GM19043 (cell line): ENCODE measurements at regions not wholly inside any gene's neighbourhood (a gene's known extent, or its start where the extent isn't known, plus 50 kb on each side); places are given as distances from the start of the nearest gene placed in this dataset.
"Not testable (repeated sequence)": the region's sequence is repeated elsewhere in the genome, so short reads cannot be mapped to it uniquely, and the experiment has no call there.

Source experiments
- ATAC-seq: cut with Tn5 transposase; IDR thresholded peaks from one replicate; pipeline ENCODE4 v1.9.1; 2021; ENCODE audit warnings: low read depth; ENCODE audit not compliant: unreplicated experiment

DNA sequence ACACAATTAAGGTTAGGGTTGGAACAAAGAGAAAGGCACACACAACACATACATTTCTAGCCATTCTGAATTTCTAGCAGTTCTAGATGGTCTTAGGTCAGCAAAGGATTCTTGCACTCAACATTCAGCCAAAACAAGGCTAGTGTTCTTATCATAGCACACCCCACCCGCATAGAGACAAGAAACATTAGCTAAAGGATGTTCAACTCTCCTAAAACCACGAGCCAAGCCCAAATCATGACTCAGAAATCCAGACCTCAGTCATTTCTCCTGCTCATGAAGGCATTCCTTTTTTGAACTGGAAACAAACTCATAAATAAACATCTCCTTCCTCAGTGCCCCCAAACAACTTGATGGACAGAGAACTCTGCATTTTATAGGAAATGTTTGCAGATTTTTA lies 293.0 kb upstream of the NOTCH2NLA start:
- not testable (repeated sequence) for ATAC-seq

DNA sequence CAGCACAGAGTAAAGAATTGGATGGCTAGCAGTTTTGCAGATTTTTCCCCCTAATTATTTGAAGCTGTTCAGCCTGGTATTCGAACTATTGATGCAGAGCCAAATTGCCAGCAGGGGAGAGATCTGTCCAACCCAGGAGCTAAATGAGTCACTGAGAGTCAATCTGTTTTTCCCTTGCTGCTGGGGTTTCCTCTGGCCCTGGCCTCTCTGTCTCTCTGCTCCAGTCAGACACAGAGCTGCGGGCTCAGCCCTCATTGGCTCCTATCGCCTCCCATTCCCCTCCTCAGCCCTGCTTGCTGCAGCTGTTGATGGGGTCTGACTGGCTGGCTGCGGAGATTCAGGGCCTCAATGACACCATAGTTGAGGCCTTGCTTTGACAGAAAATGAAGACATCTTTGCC lies 284.9 kb upstream of the NOTCH2NLA start:
- ATAC-seq, result not testable (repeated sequence)

DNA sequence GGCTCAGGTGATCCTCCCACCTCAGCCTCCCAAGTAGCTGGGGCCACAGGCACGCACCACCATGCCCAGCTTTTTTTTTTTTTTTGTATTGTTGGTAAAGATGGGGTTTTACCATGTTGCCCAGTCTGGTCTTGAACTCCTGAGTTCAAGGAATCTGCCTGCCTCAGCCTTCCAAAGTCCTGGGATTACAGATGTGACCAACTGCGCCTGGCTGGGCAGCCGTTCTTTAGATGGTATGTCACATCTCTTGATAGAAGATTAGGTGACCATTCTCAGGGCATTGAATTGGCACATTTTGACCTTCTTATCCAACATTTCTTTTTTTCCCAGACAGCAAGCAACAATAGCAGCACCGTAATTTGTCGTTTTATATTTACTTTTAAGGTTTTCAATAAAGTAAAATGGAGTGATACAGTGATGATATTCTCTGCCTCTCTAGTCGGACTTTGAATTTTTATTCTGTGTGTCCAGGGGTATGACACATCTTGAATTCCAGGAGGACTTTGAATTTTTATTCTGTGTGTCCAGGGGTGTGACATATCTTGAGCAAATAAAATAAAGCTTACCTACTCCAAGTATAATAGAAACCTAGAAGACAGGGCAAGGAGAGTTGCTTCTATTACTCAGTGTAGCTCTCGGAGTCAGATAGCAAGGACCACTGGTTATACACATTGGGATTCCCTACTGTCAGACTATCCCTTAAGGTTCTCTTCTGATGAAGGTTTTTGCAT lies 282.4 kb upstream of the NOTCH2NLA start:
- not testable (repeated sequence) for ATAC-seq

DNA sequence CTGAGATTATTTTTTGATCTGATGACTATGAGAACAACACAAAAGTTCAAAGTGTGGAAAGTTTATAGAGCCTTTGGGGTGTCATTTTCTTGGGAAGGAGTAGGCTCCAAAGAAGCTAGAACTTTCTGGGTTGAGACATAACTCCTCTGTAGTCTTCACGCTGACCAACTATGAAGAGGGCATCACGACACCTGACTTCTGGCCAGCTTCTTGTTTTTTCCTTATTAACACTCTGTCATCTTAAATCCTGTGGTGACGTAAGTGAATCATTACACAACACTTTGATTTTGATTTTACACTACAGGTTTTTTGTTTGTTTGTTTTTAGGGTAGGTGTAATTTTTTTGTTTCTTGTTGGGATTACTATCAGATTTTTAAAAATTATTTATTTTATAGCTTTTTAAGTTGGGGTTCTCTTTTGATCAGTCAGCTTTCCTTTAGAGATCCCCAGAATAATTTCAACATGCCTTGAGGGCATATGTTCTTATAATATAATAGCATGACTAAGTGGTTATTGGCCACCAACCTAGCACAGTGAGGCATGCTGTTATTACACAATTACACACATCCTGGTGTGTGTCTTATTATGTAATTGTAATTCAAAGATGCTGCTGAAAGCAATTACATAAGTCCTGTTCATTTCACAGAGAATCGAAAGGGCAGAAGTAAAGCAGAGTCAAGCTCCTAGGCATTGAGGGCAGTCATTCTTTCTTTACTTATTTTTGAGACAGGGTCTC lies 281.6 kb upstream of the NOTCH2NLA start:
- ATAC-seq, result not testable (repeated sequence)

DNA sequence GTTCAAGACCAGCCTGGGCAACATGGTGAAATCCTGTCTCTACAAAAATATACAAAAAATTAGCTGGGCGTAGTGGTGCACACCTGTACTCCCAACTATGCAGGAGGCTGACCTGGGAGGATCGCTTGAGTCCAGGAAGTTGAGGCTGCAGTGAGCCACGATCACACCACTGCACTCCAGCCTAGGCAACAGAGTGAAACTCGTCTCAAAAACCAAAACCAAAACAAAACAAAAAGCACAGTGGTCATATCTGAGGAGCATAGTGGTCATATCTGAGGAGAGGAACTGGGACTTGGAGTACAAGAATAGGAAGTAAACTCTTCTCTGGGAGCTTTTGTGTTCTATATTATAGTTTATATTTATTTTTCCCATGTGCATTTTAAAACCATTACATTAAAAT lies 275.3 kb upstream of the NOTCH2NLA start:
- ATAC-seq, result not testable (repeated sequence)

DNA sequence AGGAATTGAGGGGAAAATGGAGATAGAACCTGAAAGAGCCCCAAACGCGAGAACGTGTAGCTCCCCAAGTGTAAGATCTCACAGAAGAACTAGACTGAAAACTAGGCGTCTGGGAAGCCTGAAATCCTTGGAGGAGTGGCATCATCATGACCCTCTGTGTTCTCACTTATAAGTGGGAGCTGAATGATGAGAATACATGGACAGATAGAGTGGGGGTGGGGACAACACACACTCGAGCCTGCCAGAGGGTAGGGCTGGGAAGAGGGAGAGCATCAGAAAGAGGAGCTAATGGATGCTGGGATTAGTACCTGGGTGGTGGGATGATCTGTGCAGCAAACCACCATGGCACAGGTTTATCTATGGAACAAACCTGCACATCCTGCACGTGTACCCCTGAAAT lies 258.7 kb upstream of the NOTCH2NLA start:
- ATAC-seq, result not testable (repeated sequence)

DNA sequence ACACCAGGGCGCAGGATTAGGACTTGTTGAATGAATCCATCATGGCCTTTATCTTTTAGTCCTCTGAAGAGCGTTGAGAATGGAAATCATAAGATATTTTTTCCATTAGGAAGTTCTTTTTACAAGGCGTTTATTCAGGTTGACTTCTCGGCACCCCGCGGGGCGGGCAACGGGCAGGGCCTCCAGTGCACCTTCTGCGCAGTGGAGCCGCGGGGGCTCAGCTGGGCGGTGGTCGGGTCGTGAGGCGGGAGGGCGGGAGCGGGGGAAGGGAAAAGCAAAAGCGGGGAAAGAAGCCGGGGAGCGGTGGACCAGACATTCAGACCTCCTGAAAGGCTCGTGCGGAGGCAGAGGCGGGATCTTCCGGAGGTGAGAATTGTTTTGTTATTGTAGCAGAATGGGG lies 258.3 kb upstream of the NOTCH2NLA start:
- ATAC-seq, result not testable (repeated sequence)

DNA sequence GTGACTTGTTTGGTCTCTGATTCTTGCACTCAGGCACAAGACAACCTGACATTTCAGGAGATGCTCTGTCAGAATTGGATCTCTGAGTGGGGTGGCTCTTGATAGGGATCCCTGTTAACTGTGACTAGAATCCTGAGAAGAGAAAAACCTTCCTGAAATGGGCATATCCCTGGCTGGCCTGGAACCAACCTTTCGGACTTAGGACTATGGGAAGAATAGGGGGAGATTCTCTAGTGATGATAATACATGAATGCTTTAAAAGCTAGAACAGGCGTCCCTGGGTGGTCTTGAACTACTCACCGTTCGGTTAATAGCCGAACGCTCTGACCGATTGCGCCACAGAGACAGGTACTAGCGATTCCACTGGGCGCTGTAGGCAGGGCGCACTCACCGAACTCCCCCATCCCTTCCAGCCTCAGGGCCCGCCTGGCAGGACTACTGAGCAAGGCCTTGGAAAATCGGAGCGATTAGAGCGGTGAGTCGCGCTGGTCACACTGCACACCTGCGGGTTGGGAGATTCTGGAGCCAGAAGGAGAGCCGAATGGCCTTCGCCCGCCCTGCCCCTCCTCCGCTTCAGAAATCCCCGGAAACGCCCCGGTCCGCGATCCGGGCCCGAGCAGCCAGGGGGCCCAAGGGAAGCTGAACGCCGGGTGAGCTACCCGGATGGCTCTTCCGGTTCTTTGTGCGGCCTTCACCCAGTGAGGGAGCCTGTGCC lies 257.6 kb upstream of the NOTCH2NLA start:
- not testable (repeated sequence) for ATAC-seq

DNA sequence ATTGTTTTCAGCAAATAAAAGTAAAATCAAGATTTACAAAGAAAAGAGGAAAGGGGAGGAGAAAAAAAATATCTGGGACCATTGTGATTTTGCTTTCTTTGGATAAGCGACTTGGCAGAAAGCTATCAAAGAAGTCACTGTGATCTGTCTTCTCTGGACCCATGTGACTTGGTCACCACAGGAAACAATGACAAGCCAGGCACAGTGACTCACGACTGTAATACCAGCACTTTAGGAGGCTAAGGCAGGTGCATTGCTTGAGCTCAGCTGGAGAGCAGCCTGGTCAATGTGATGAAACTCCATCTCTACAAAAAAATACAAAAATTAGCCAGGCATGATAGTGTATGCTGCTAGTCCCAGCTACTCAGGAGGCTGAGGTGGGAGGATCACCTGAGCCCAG lies 255.4 kb upstream of the NOTCH2NLA start:
- ATAC-seq, result not testable (repeated sequence)

DNA sequence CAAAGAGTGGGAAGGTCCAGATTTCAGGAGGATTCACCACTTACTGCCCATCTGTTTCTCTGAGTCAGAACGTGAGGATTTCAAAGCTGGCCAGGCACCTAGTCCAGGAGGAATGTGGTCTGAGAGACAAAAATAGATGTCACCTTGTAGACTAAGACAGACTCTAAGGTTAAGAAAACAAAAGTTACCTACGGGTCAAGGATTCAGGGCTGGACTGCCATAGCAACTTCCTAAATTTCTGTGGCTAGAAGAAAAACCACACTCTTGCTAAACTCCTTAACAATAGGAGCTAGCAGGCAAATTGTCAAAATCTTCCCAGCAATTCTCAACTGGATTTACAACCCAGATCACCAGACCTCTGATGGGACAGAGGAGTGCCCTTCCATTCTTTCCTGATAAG lies 250.4 kb upstream of the NOTCH2NLA start:
- not testable (repeated sequence) for ATAC-seq

DNA sequence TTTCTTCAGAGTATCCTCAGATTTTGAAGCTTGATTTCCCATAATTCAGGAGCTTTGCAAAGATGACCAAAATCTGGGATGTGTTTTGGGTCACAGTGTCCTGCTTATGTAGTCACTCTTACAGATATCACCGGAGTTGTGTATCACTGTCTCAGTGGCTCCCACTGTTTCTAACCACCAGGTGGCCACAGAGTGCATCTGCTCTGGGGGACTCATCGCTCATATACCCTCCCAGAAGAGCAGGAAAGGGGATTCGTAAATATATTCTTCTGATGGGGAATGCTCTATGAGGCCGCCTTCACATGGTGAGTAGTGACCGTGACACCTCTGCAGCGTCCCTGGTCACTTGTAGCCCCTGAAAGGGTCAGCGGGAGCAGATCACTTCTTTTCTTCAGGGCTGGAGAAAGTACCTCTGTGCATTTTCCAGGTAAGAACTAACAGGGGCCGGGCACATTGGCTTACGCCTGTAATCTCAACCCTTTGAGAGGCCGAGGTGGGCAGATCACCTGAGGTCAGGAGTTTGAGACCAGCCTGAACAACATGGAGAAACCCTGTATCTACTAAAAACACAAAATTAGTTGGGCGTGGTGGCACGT lies 249.4 kb upstream of the NOTCH2NLA start:
- not testable (repeated sequence) for ATAC-seq

DNA sequence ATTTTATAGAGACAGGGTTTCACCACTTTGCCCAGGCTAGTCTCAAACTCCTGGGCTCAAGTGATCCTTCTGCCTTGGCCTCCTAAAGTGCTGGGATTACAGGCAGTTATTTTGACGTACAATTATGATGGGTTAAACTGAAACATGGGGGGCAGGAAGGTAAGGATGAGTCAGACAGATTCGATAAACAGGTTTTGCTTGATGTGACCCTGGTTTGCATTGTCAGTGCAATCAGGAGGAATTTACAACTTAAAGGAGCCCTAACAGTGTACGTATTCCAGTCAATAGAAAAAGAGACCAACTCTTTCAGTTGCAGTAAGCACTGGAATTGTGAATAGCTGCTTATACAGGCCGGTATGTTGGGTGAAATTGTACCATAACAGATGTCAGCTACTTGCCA lies 246.3 kb upstream of the NOTCH2NLA start:
- ATAC-seq, result not testable (repeated sequence)

DNA sequence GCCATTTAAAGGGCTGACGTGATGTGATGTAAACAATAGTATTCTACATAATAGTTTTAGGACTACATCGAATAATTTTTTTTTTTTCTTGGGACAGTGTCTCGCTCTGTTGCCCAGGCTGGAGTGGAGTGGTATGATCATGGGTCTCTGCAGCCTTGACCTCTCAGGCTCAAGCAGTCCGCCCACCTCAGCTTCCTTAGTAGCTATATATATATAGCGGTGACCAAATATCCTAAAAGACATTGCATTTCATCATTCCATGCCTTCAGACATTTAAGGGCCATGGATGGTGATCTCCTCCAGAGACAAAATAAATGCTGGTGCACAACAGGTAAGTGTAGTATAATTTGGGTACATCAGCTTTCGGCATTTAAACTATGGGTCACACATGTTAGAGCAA lies 245.4 kb upstream of the NOTCH2NLA start:
- ATAC-seq, result not testable (repeated sequence)

DNA sequence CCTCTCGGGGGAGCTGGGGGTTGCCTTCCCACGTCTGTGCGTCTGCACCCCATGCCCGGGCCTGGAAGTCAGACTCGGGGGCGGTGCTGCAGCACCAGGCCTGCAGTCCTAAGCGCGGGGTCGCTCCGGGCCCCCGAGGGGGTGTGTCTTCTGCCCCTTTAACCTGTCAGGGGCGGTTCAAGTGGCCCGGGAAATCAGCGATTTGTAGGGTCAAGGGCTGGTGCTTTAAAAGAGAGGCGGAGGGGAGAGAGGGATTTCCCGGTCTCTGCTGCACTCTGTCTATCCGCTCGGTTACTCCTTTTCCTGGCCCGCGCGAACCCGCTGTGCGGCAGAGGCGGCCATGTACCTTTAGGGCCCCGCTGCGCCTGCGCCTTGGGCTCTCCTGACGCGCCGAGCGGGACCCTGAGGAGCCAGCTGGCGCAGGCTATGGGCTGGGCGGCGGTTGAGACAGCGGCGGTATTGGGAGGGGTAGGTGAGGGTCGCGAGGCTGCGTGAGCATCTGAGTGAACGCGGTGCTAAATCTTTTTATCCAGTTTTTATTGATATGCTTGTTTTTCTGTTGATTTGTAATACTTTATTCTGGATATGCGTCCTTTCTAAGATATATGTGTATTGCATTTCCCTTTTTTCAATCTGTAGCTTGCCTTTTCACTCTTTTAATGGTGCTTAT lies 243.5 kb upstream of the NOTCH2NLA start:
- not testable (repeated sequence) for ATAC-seq

DNA sequence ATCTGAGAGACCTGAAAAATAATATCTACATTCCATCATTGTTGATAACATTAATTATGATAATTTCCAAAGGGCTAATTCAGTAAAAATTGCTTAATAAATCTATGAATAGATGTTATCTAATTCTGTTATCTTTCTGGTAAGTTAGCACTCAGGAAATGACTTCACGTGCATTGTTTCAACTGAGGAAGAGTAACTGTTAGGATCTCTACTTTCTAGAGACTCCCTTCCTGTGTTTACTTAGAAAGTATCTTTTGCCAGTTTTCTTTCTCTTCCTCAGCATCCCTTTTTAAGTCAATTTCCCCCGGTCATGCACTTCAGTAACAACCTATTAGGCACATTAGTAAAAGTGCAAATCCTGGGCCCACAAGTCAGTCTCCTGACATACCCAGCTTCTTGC lies 231.1 kb upstream of the NOTCH2NLA start:
- not testable (repeated sequence) for ATAC-seq

DNA sequence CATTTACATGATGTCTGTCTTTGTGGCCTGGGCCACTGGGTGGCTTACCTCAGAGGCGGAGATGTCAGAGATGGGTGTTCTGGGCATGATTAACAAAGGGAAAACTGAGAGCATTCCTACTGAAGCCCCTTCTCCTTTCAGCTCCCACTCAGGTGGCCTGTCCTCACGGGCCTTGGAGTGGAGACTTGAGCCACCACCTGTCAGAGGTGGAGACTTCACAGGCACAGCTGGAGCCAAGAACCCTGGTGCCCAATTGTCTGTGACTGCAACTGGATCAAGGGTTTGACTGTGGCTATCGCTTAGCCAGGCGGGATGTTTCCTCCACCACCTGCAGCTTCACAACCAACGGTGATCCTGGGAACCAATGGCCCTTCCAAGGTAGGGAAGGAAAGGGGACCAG lies 230.5 kb upstream of the NOTCH2NLA start:
- not testable (repeated sequence) for ATAC-seq

DNA sequence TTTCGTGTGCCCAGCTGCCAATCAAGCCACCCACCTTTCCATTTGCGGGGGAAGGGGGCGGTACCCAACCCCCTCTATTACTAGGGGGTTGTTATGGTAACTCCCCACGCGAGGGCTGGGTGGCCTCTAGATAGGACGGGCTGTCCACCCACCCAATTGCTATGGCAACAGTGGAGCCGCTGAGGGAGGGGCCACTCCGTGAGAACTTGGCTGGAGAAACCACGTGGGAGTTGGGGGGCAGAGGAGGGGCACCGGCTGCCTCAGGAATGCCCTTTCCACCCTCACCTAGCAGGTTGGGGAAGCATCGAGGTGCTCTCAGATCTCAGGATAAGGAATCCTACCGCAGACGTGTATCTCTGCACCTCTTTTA lies 220.0 kb upstream of the NOTCH2NLA start:
- ATAC-seq, result not testable (repeated sequence)

DNA sequence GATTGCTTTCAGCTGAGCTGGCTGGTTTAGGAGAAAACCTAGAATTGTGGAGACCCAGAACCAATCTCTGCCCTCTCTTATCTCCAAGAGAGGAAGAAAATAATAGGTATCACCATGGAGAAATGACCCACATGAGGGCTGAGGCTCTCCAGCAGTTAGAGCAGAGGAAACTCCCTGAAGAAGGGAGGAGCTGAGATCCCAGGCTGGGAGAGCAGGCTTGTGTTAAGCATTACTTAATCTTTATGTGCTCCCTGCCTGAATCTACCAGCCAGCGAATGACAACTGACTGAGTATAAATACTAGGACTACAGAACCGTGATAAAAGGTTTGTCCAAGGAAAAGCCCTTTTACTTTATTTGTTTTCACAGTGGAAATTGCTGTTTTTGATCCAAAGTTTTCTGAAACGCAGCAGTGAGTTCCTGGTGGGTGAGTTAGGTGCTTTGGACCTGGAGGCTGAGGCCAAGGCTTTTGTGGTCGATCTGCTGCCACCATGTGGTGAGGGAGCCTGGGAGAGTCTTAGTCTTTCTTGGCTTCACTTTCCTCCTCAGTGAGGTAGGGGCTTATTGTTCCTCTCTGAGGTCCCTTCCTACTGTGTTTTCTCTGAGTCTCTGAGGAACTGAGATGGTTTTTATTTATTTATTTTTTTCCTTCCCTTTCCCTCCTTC lies 219.5 kb upstream of the NOTCH2NLA start:
- not testable (repeated sequence) for ATAC-seq

DNA sequence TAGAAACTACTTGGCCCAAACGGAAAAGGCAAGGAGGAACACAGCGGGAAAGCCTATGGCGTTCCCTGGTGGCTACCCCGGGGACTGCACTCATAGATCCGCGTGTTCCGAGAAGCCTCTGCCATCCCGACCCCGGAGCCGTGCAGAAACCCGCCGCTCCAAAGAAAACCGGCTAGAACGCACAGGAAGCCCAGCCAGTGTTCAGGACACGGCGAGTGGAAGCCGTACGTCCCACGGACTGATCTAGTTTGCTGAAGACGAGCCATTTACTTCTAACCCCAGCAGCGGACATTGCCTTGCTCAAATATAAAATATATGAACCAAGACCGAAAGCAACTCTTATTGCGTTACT lies 215.0 kb upstream of the NOTCH2NLA start:
- not testable (repeated sequence) for ATAC-seq
